GM13976 (cell line): ENCODE measurements at regions not wholly inside any gene's neighbourhood (a gene's known extent, or its start where the extent isn't known, plus 50 kb on each side); places are given as distances from the start of the nearest gene placed in this dataset.

ENCODE experiments used
- DNase-seq: peaks from one replicate; pipeline ENCODE4 v3.0.0; 2012; ENCODE audit warnings: low spot score
- in situ Hi-C: fragments of 300-500 bp; cut with MboI; formaldehyde crosslinking; loops from one replicate; pipeline ENCODE4 v1.12.0; 2022; ENCODE audit warnings: low sequenced_read_pairs, mixed read lengths, inconsistent platforms; ENCODE audit not compliant: unreplicated experiment
- TF ChIP-seq, protein P1 (sequence below): IDR thresholded peaks from 2 replicates; pipeline ENCODE4 v1.5.1; 2012; ENCODE audit warnings: borderline replicate concordance, mild to moderate bottlenecking; ENCODE audit not compliant: insufficient read depth; ENCODE audit errors: extremely low read depth, missing control alignments, control extremely low read depth

DNA sequence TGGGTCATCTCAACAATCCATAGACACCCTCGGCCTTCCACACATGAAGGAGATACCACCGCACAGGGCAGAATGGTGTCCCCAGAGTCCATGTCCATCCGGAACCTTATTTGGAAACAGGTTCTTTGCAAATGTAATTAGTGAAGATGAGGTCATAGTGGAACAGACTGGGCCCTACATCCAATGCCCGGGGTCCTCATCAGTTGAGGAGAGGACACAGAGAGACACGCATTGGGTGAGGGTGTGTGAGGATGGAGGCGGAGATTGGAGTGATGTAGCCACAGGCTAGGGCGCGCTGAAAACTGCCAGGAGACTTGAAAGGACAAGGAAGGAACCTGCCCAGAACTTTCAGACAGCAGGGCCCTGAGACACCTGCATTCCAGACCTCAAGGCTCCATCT is 169.4 kb downstream of the ENGASE start:
- in situ Hi-C loops: no loop called here
- TF ChIP-seq, protein P1, sequence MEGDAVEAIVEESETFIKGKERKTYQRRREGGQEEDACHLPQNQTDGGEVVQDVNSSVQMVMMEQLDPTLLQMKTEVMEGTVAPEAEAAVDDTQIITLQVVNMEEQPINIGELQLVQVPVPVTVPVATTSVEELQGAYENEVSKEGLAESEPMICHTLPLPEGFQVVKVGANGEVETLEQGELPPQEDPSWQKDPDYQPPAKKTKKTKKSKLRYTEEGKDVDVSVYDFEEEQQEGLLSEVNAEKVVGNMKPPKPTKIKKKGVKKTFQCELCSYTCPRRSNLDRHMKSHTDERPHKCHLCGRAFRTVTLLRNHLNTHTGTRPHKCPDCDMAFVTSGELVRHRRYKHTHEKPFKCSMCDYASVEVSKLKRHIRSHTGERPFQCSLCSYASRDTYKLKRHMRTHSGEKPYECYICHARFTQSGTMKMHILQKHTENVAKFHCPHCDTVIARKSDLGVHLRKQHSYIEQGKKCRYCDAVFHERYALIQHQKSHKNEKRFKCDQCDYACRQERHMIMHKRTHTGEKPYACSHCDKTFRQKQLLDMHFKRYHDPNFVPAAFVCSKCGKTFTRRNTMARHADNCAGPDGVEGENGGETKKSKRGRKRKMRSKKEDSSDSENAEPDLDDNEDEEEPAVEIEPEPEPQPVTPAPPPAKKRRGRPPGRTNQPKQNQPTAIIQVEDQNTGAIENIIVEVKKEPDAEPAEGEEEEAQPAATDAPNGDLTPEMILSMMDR: no peak

DNA sequence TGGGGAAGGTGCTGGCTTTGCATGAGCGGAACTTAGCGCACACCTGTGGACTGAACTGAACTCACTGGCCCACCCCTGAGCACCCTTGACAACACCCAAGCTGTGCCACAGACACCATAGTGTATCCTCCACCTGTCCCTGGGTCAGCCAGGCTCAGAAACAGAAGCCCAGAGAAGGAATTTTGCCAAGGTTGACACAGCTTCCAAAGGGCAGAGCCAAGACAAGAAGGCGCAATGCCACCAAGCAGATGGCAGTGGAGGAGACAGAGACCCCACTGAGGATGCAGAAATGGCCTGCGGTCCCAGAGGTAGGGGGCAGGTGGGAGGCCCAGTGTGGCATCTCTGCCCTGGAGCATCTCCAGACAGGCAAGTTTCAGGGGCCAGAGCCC is 169.0 kb downstream of the ENGASE start:
- TF ChIP-seq, protein P1: no peak
- in situ Hi-C loops: no loop called here
- no peak for DNase-seq

More for the DNA sequence above, 169.4 kb downstream of the ENGASE start:
- DNase-seq: no peak

DNA sequence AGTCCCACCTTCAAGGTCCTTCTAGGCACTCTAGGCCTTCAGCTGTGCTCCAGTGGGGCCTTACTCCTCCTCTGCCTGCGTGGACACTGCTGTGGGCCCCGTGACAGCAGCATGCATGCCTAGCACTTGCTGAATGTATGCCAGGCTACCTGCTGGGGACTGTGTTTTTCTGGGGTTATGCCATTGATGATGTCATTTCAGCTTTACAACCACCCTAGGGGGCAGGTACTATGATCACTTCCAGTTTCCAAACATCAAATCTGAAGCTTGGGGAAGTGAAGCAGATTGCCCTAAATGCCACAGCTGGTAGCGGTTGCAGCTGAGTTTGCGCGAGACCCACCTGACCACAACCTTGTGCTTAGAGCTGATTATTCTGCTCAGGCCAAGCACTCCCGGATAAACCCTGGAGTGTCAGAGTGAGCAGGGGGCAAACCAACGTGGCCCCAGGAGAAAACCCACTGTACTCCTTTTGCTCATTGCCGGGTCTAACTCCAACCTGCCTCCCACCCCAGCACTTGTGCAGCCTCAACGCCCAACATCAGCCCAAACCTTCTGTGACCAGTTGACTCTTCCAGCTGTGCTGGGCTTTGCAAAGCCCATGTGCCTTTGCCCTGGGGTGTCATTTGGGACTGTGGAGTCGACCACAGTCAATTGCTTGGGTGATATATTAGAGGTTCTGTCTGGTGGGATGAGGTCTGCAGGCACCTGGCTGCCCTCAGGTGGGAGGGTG is 168.4 kb downstream of the ENGASE start:
- TF ChIP-seq, protein P1: no peak
- DNase-seq: no peak
- in situ Hi-C loops: no loop called here

DNA sequence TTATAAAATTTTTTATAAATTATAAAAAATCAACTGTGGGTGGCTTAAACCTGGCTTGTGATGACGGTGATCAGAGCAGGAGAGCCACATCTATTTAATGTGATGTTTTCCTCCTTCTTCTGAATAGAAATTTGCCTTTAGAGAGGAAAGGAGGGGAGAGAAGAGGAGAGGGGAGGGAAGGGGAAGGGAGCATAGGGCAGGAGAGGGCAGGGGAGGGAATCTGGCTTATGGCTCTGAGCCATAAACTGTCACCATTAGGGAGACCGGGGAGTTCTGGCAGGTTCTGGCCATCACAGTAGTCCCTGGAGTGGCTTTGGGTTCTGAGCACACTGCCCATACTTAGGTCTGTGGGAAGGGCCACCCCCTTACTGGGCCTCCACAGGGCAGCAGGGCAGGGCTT is 167.8 kb downstream of the ENGASE start:
- TF ChIP-seq, protein P1: no peak
- DNase-seq: no peak
- in situ Hi-C loops: no loop called here

DNA sequence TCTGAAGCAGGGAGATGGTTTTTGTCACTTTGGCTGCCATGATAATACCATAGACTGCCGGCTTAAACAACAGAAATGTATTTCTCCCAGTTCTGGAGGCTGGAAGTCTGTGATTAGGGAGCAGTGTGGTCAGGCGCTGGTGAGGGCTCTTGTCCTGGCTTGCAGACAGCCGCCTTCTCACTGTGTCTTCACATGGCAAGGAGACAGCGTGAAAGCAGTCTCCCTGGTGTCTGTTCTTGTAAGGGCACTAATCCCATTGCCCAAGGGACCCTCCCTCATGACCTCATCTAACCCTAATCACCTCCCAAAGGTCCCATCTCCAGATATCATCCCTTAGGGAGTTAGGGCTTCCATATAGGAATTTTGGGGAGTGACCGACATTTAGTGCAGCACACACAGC is 167.0 kb downstream of the ENGASE start:
- in situ Hi-C loops: no loop called here
- DNase-seq: no peak
- TF ChIP-seq, protein P1: no peak

DNA sequence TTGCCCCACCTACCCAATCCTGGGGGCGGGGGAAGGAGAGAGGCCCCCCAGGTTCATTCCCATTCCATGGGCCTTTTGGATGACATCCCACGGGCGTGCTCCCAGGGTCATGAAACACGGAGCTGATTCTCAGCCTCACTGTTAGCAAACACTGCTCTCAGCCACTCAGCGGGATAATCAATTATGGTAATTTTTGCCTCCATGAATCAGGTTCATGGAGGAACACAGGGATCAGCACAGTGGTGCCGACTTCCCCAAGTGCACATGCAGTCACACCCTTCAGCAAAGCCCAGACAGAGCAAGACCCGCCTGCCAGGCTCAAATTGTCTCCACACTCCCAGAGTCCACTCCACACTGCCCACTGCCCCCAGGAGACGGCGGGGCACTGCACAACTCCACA is 164.6 kb downstream of the ENGASE start:
- in situ Hi-C loops: no loop called here

More for the DNA sequence above, 164.6 kb downstream of the ENGASE start:
- no peak for DNase-seq
- TF ChIP-seq, protein P1: no peak
